ENCODE measurements at regions not wholly inside any gene's neighbourhood (a gene's known extent, or its start where the extent isn't known, plus 50 kb on each side); places are given as distances from the start of the nearest gene placed in this dataset.
A peak's percentile ranks its signal among the peaks of the same experiment; 100 is the strongest.

- H3K4me2 ChIP-seq, result no peak overlapping the region
- TF ChIP-seq EZH2 (IDR thresholded peaks at IDR 0.05), result no peak
- TF ChIP-seq, protein P1, sequence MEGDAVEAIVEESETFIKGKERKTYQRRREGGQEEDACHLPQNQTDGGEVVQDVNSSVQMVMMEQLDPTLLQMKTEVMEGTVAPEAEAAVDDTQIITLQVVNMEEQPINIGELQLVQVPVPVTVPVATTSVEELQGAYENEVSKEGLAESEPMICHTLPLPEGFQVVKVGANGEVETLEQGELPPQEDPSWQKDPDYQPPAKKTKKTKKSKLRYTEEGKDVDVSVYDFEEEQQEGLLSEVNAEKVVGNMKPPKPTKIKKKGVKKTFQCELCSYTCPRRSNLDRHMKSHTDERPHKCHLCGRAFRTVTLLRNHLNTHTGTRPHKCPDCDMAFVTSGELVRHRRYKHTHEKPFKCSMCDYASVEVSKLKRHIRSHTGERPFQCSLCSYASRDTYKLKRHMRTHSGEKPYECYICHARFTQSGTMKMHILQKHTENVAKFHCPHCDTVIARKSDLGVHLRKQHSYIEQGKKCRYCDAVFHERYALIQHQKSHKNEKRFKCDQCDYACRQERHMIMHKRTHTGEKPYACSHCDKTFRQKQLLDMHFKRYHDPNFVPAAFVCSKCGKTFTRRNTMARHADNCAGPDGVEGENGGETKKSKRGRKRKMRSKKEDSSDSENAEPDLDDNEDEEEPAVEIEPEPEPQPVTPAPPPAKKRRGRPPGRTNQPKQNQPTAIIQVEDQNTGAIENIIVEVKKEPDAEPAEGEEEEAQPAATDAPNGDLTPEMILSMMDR (IDR thresholded peaks at IDR 0.05), result no peak
- TF ChIP-seq EZH2phosphoT487 (IDR thresholded peaks at IDR 0.05), result no peak
- H3F3A ChIP-seq (ENCODE audit: low read depth), result peaks cover 9% of the 10 kb centered on the region
- Mint-ChIP-seq H3K4me3 (no peak overlapping the region), H3K27me3 (ENCODE audit: insufficient read depth, low read depth) (peaks cover 8% of the 10 kb centered on the region), H3K4me1 (peaks cover 12% of the 10 kb centered on the region), H3K9me3 (no peaks in the 10 kb centered on the region), H3K36me3 (no peaks in the 10 kb centered on the region), H3K27ac (no peak overlapping the region)
- no peak for DNase-seq (ENCODE audit: low spot score)
- no peak overlapping the region for H3K4me3 ChIP-seq
- H3K27ac ChIP-seq, result no peak overlapping the region
- no peaks in the 10 kb centered on the region for H3K9me3 ChIP-seq (ENCODE audit: low read depth)
- H4K20me1 ChIP-seq (ENCODE audit: low read depth), result no peaks in the 10 kb centered on the region
- no peak overlapping the region for H3K9ac ChIP-seq
- peaks cover 11% of the 10 kb centered on the region for H3K4me1 ChIP-seq
- no peak overlapping the region for H2AFZ ChIP-seq (replicated peaks)
- H3K27me3 ChIP-seq, result no peaks in the 10 kb centered on the region
- H3K36me3 ChIP-seq, result no peaks in the 10 kb centered on the region
- H3K79me2 ChIP-seq (ENCODE audit: low read depth), result no peaks in the 10 kb centered on the region
Observed at GRCh38 chr5:61261136-61261535, 70.9 kb upstream of the ZSWIM6 start.

GRCh38 chr5:61262080-61262479, 70.0 kb upstream of the ZSWIM6 start:
- TF ChIP-seq, protein P1 (IDR thresholded peaks at IDR 0.05), result no peak
- TF ChIP-seq EZH2phosphoT487 (IDR thresholded peaks at IDR 0.05) (no peak), EZH2 (IDR thresholded peaks at IDR 0.05) (no peak)
- Histone ChIP-seq H3K27ac (no peak overlapping the region), H3K27me3 (no peaks in the 10 kb centered on the region), H3K4me3 (no peak overlapping the region), H3K79me2 (ENCODE audit: low read depth) (no peaks in the 10 kb centered on the region), H3K4me2 (no peak overlapping the region), H3K9me3 (ENCODE audit: low read depth) (no peaks in the 10 kb centered on the region), H3K9ac (no peak overlapping the region), H3K4me1 (peaks cover 11% of the 10 kb centered on the region), H4K20me1 (ENCODE audit: low read depth) (no peaks in the 10 kb centered on the region), H2AFZ (replicated peaks) (peak overlapping the region; percentile 53), H3K36me3 (no peaks in the 10 kb centered on the region), H3F3A (ENCODE audit: low read depth) (peaks cover 9% of the 10 kb centered on the region)
- Mint-ChIP-seq H3K9me3 (no peaks in the 10 kb centered on the region), H3K4me3 (no peak overlapping the region), H3K4me1 (peaks cover 12% of the 10 kb centered on the region), H3K27me3 (ENCODE audit: insufficient read depth, low read depth) (peaks cover 2% of the 10 kb centered on the region), H3K36me3 (no peaks in the 10 kb centered on the region), H3K27ac (no peak overlapping the region)
- DNase-seq (ENCODE audit: low spot score), result peak; percentile 50

DNA sequence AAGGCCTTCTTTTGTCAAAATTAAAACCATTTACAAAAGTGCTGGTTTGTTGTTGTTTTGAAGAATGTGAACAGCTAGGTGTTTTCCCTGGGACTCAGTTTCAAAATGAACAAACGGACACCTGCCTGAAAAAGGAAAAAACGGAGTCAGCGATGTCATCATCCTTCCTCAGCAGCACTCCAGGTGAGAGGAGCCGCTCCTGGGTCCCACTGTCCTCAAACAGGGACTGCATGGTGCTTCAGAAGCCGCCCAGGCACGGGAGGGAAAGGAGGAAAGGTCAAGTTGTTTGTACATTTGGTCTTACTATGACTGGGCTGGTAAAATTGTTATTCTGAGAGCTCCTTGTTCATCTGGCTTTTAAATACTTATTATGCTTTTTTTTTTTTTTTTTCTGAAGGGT, 69.0 kb upstream of the ZSWIM6 start:
- Mint-ChIP-seq H3K36me3 (no peaks in the 10 kb centered on the region), H3K27ac (no peak overlapping the region), H3K27me3 (ENCODE audit: insufficient read depth, low read depth) (peaks cover 2% of the 10 kb centered on the region), H3K4me1 (peaks cover 12% of the 10 kb centered on the region), H3K4me3 (no peak overlapping the region), H3K9me3 (no peaks in the 10 kb centered on the region)
- H2AFZ ChIP-seq (replicated peaks), result peak overlapping the region; percentile 53
- H3K36me3 ChIP-seq, result no peaks in the 10 kb centered on the region
- no peaks in the 10 kb centered on the region for H3K27me3 ChIP-seq
- no peak overlapping the region for H3K27ac ChIP-seq
- no peak for DNase-seq (ENCODE audit: low spot score)
- no peaks in the 10 kb centered on the region for H3K9me3 ChIP-seq (ENCODE audit: low read depth)
- H3K79me2 ChIP-seq (ENCODE audit: low read depth), result no peaks in the 10 kb centered on the region
- no peak overlapping the region for H3K4me3 ChIP-seq
- peaks cover 11% of the 10 kb centered on the region for H3K4me1 ChIP-seq
- H3F3A ChIP-seq (ENCODE audit: low read depth), result peaks cover 9% of the 10 kb centered on the region
- TF ChIP-seq EZH2 (IDR thresholded peaks at IDR 0.05), result no peak
- TF ChIP-seq, protein P1 (IDR thresholded peaks at IDR 0.05), result no peak
- no peak for TF ChIP-seq EZH2phosphoT487 (IDR thresholded peaks at IDR 0.05)
- H4K20me1 ChIP-seq (ENCODE audit: low read depth), result no peaks in the 10 kb centered on the region
- H3K4me2 ChIP-seq, result no peak overlapping the region
- H3K9ac ChIP-seq, result no peak overlapping the region
